Trophoblast cell (in vitro differentiated cells and primary cell): ENCODE measurements at regions not wholly inside any gene's neighbourhood (a gene's known extent, or its start where the extent isn't known, plus 50 kb on each side); places are given as distances from the start of the nearest gene placed in this dataset.
"Not testable (repeated sequence)": the region's sequence is repeated elsewhere in the genome, so short reads cannot be mapped to it uniquely, and the experiment has no call there.

Source experiments
- DNase-seq, 2 donors: peaks; one replicate each; pipeline ENCODE4 v3.0.0-alpha.2; 2016
- H2AFZ ChIP-seq: 2 replicates; pipeline ENCODE4 v1.6.1; 2013; ENCODE audit warnings: low read length, moderate library complexity, mild to moderate bottlenecking; ENCODE audit not compliant: insufficient read depth, poor library complexity
- H2AK5ac ChIP-seq: 2 replicates; pipeline ENCODE4 v1.6.1; 2013; ENCODE audit warnings: mild to moderate bottlenecking, low read length
- H2BK120ac ChIP-seq: 2 replicates; pipeline ENCODE4 v1.6.1; 2013; ENCODE audit warnings: low read length, mild to moderate bottlenecking, moderate library complexity; ENCODE audit not compliant: insufficient read depth, poor library complexity
- H2BK12ac ChIP-seq: 2 replicates; pipeline ENCODE4 v1.6.1; 2013; ENCODE audit warnings: mild to moderate bottlenecking, low read length, moderate library complexity
- H2BK5ac ChIP-seq: 2 replicates; pipeline ENCODE4 v1.6.1; 2013; ENCODE audit warnings: low read length, low read depth, moderate library complexity, mild to moderate bottlenecking; ENCODE audit not compliant: poor library complexity
- H3K14ac ChIP-seq: 2 replicates; pipeline ENCODE4 v1.6.1; 2013; ENCODE audit warnings: mild to moderate bottlenecking, low read length
- H3K18ac ChIP-seq: 2 replicates; pipeline ENCODE4 v1.6.1; 2013; ENCODE audit warnings: mild to moderate bottlenecking, low read length
- H3K23ac ChIP-seq: 2 replicates; pipeline ENCODE4 v1.6.1; 2013; ENCODE audit warnings: low read length
- H3K27ac ChIP-seq: 2 replicates; pipeline ENCODE4 v1.5.1; 2013; ENCODE audit warnings: low read depth, mild to moderate bottlenecking, inconsistent platforms, low read length, moderate library complexity
- H3K27me3 ChIP-seq: 2 replicates; pipeline ENCODE4 v1.6.1; 2013; ENCODE audit warnings: inconsistent platforms, mild to moderate bottlenecking, low read length, moderate library complexity; ENCODE audit not compliant: insufficient read depth
- H3K36me3 ChIP-seq, 2 experiments: 1 replicate in 1 of 2; 2 replicates in 1 of 2; pipeline ENCODE4 v1.6.1; 2013; ENCODE audit warnings: low read length in 2 of 2, mild to moderate bottlenecking in 2 of 2, moderate library complexity in 1 of 2; ENCODE audit not compliant: insufficient read depth in 2 of 2, control insufficient read depth in 1 of 2
- H3K4ac ChIP-seq: 2 replicates; pipeline ENCODE4 v1.6.1; 2013; ENCODE audit warnings: low read depth, mild to moderate bottlenecking, low read length, moderate library complexity
- H3K4me1 ChIP-seq, 2 experiments: 1 replicate in 1 of 2; 2 replicates in 1 of 2; pipeline ENCODE4 v1.6.1; 2013; ENCODE audit warnings: low read length in 2 of 2, mild to moderate bottlenecking in 2 of 2, moderate library complexity in 1 of 2; ENCODE audit not compliant: insufficient read depth in 2 of 2, control insufficient read depth in 1 of 2
- H3K4me2 ChIP-seq: 2 replicates; pipeline ENCODE4 v1.6.1; 2013; ENCODE audit warnings: inconsistent platforms, mild to moderate bottlenecking, low read length, moderate library complexity
- H3K4me3 ChIP-seq: 2 replicates; pipeline ENCODE4 v1.5.1; 2013; ENCODE audit warnings: mild to moderate bottlenecking, low read depth, low read length, inconsistent platforms
- H3K79me1 ChIP-seq: one replicate; pipeline ENCODE4 v1.6.1; 2013; ENCODE audit warnings: low read length
- H3K79me2 ChIP-seq: 2 replicates; pipeline ENCODE4 v1.6.1; 2013; ENCODE audit warnings: low read length, mild to moderate bottlenecking; ENCODE audit not compliant: control insufficient read depth, insufficient read depth, poor library complexity
- H3K9ac ChIP-seq: 2 replicates; pipeline ENCODE4 v1.6.1; 2013; ENCODE audit warnings: mild to moderate bottlenecking, low read length
- H3K9me3 ChIP-seq: 2 replicates; pipeline ENCODE4 v1.6.1; 2013; ENCODE audit warnings: low read depth, mild to moderate bottlenecking, control low read depth, inconsistent platforms, low read length; ENCODE audit not compliant: insufficient read depth
- H4K12ac ChIP-seq: 2 replicates; pipeline ENCODE4 v1.6.1; 2013; ENCODE audit warnings: low read depth, mild to moderate bottlenecking, low read length, moderate library complexity
- H4K8ac ChIP-seq: 2 replicates; pipeline ENCODE4 v1.6.1; 2013; ENCODE audit warnings: low read depth, mild to moderate bottlenecking, low read length, moderate library complexity
- H4K91ac ChIP-seq: one replicate; pipeline ENCODE4 v1.6.1; 2013; ENCODE audit warnings: low read depth, mild to moderate bottlenecking, low read length, moderate library complexity
- WGBS: extraction: QIAGEN DNeasy Blood & Tissue Kit; methylation state at CpG from one replicate; pipeline ENCODE4 v1.1.7; 2013; ENCODE audit warnings: missing lambda C conversion rate; ENCODE audit not compliant: insufficient read length, insufficient coverage; ENCODE audit errors: extremely low coverage; 5-methylcytosine and 5-hydroxymethylcytosine counted together

DNA sequence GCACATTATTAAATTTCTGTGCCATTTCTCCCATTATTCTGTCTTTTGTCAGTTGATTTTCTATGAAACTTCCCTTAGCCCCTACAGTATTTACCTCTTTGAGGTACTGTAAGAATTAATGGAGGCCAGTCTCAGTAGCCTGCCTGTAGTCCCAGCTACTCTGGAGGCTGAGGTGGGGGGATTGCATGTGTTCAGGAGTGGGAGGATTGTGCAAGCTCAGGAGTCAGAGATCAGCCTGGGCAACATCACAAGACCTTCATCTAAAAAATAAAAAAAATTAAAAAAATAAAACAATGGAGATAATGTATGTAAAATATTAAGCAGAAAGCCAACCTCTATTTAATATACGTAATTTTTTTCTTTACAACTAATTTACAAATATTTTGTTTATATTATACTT is 77.8 kb downstream of the OR2B2 start:
- H4K12ac ChIP-seq = no peak overlapping the region
- H3K18ac ChIP-seq = no peak overlapping the region
- H3K36me3 ChIP-seq = no peaks in the 10 kb centered on the region
- no peak for DNase-seq
- H3K4me2 ChIP-seq = no peak overlapping the region
- H3K27ac ChIP-seq = no peak overlapping the region
- no peak overlapping the region for H2BK120ac ChIP-seq
- H3K27me3 ChIP-seq = no peaks in the 10 kb centered on the region
- H3K4ac ChIP-seq = no peak overlapping the region
- H3K23ac ChIP-seq = no peak overlapping the region
- H2BK12ac ChIP-seq = no peak overlapping the region
- H3K9me3 ChIP-seq = no peaks in the 10 kb centered on the region
- H3K79me1 ChIP-seq = peaks cover 24% of the 10 kb centered on the region
- H3K9ac ChIP-seq = no peak overlapping the region
- no peak overlapping the region for H4K8ac ChIP-seq
- WGBS = no CpG with 5 or more reads among the region's 1 CpG
- no peak overlapping the region for H2AFZ ChIP-seq
- no peak overlapping the region for H4K91ac ChIP-seq
- H3K4me3 ChIP-seq = no peak overlapping the region
- H3K79me2 ChIP-seq = peaks cover 16% of the 10 kb centered on the region
- H3K14ac ChIP-seq = no peak overlapping the region
- H2BK5ac ChIP-seq = no peak overlapping the region
- no peak overlapping the region for H2AK5ac ChIP-seq
- H3K4me1 ChIP-seq = no peaks in the 10 kb centered on the region

DNA sequence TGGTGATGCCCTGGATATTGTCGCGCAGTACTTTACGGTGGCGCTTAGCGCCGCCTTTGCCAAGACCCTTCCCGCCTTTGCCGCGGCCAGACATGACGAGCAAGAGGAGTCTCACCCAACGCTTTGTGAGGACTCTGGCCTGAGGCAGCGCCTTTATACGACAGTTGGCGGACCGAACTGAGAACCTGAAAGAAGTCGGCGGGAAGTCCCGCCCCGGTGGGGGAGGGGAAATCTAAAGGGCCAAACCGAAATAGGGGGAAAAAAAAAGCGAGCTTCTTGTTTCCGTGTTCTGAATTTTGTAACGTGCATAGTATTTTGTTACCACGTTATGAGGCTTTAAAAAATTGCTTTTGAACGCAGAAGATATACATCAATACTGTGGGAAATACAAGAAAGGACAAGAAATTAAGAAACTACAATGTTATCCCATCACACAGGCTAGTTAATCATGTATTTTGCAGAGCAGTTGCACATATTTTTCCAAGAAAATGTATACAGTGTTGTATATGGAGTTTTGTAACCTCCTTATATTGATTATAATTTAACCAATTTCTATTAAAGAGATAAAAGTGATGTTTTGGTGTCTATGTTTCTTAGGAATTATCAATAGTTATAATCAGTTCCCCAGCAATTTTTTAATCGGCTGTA is 80.6 kb downstream of the OR2B2 start:
- H3K9ac ChIP-seq, H2BK120ac ChIP-seq, H3K79me1 ChIP-seq, H3K27me3 ChIP-seq, H3K4me2 ChIP-seq, H4K8ac ChIP-seq, H2AK5ac ChIP-seq, H3K4me1 ChIP-seq, H3K9me3 ChIP-seq, H3K4me3 ChIP-seq, H3K27ac ChIP-seq, H4K91ac ChIP-seq, H3K79me2 ChIP-seq, H3K18ac ChIP-seq, H3K36me3 ChIP-seq, H2AFZ ChIP-seq, H3K14ac ChIP-seq, H3K23ac ChIP-seq, H4K12ac ChIP-seq, H2BK12ac ChIP-seq, H2BK5ac ChIP-seq, H3K4ac ChIP-seq: not testable (repeated sequence)
- no CpG with 5 or more reads among the region's 26 CpGs for WGBS
- peak in 1 of 2 donors; percentile 49 for DNase-seq

DNA sequence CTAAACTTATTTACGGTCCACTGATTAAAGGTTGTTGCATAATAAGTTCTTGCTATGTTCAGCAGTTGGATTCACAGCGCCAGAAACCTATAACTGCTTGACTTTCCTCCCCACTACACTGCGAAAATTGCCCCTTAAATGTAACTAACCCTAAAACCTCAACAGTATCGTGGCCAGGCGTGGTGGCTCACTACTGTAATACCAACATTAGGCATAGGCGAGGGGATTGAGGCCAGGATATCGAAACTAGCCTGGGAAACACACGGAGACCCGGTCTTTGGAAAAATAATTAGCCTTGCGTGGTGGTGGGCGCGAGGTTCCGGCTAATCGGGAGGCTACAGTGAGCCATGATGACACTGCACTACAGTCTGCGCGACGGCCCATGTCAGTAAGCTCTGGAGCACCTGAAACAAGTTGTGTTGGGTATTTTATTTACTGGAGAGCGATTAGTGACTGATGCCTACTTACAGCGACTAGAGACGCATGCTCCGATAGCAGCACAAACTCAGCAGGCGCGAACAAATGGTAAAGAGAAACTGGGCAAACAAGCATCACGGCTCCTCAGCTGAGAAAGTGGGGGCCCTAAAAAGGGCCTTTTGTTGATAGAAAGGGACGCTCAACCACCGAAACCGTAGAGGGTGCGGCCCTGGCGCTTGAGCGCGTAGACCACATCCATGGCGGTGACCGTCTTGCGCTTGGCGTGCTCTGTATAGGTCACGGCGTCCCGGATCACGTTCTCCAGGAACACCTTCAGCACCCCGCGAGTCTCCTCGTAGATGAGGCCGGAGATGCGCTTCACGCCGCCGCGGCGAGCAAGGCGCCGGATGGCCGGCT is 81.4 kb downstream of the OR2B2 start:
- H3K9me3 ChIP-seq, H3K79me2 ChIP-seq, H3K4ac ChIP-seq, H3K4me1 ChIP-seq, H3K23ac ChIP-seq, H3K79me1 ChIP-seq, H3K36me3 ChIP-seq, H2BK12ac ChIP-seq, H2AK5ac ChIP-seq, H3K27me3 ChIP-seq, H2AFZ ChIP-seq, H2BK120ac ChIP-seq: not testable (repeated sequence)
- Histone ChIP-seq H3K14ac (peak overlapping the region; percentile 6), H3K9ac (peak overlapping the region; percentile 79), H3K4me3 (peak overlapping the region; percentile 72), H2BK5ac (peak overlapping the region; percentile 0), H3K27ac (peak overlapping the region; percentile 61), H4K91ac (peak overlapping the region; percentile 1), H4K12ac (peak overlapping the region; percentile 48), H3K18ac (peak overlapping the region; percentile 19), H4K8ac (peak overlapping the region; percentile 12), H3K4me2 (peak overlapping the region; percentile 86)
- DNase-seq = peak in 1 of 2 donors; percentile 25
- no CpG with 5 or more reads among the region's 52 CpGs for WGBS

DNA sequence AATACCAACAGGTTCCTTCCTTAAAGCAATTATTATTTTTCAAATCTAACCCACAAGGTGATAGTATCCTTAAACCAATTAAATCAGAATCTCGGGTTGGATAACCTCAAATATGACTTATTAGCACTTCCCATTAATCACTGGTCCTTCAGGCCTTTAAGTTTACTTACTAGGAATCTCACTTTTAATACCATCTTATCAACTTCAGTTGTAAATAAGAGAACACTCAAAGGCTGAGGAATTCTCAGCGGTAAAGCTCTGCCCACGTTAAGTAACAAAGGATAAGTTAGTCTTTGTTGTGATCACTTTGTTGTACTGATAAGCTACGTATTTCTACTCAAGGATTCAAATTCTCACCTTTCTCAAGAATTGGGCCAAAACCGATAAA is 82.0 kb downstream of the OR2B2 start:
- Histone ChIP-seq H2AK5ac (no peak overlapping the region), H3K27ac (peak overlapping the region; percentile 61), H3K18ac (no peak overlapping the region), H4K91ac (no peak overlapping the region), H3K4me1 (no peaks in the 10 kb centered on the region), H3K4me2 (peak overlapping the region; percentile 86), H4K8ac (no peak overlapping the region), H2AFZ (no peak overlapping the region), H2BK12ac (no peak overlapping the region), H3K4me3 (no peak overlapping the region), H3K36me3 (peaks cover 0 to 4% of the 10 kb centered on the region in 2 experiments), H3K14ac (no peak overlapping the region), H2BK120ac (no peak overlapping the region), H3K9ac (no peak overlapping the region), H3K4ac (no peak overlapping the region), H3K23ac (no peak overlapping the region), H3K9me3 (no peaks in the 10 kb centered on the region), H2BK5ac (no peak overlapping the region), H4K12ac (no peak overlapping the region), H3K79me1 (peaks cover 4% of the 10 kb centered on the region), H3K27me3 (no peaks in the 10 kb centered on the region), H3K79me2 (peaks cover 4% of the 10 kb centered on the region)
- no peak for DNase-seq
- WGBS = no CpG with 5 or more reads among the region's 5 CpGs
